Transverse colon (tissue), 4 donors: ENCODE measurements at regions not wholly inside any gene's neighbourhood (a gene's known extent, or its start where the extent isn't known, plus 50 kb on each side); places are given as distances from the start of the nearest gene placed in this dataset.
"Not testable (repeated sequence)": the region's sequence is repeated elsewhere in the genome, so short reads cannot be mapped to it uniquely, and the experiment has no call there.

Experiments
- DNase-seq: peaks from one replicate; pipeline ENCODE4 v3.0.0-alpha.2; 2019
- H3K27ac ChIP-seq, 4 donors: fragments of 200-600 bp; sonication (generic); 2 replicates each; pipeline ENCODE4 v1.5.1; 2016 to 2018; ENCODE audit warnings: inconsistent platforms in 4 of 4
- H3K27me3 ChIP-seq: fragments of 200-600 bp; sonication (generic); 2 replicates; pipeline ENCODE4 v1.5.1; 2017; ENCODE audit warnings: inconsistent platforms
- H3K36me3 ChIP-seq, 4 donors: fragments of 200-600 bp; sonication (generic); 2 replicates each; pipeline ENCODE4 v1.5.1; 2017 to 2019; ENCODE audit warnings: inconsistent platforms in 4 of 4
- H3K4me1 ChIP-seq, 4 donors: fragments of 200-600 bp; sonication (generic); 2 replicates each; pipeline ENCODE4 v1.5.1; 2017 to 2020; ENCODE audit warnings: inconsistent platforms in 4 of 4
- H3K4me3 ChIP-seq, 4 donors: fragments of 200-600 bp; sonication (generic); 1 replicate in 1 of 4; 2 replicates in 3 of 4; pipeline versions ENCODE4 v1.5.1 to v1.6.1; 2017 to 2019; ENCODE audit warnings: inconsistent platforms in 4 of 4
- H3K9me3 ChIP-seq, 2 donors: fragments of 200-600 bp; sonication (generic); 2 replicates each; pipeline ENCODE4 v1.5.1; 2017 to 2019; ENCODE audit warnings: inconsistent platforms in 2 of 2
- CTCF ChIP-seq, 5 experiments: fragments of 200-600 bp in 3 of 5; fragments of 450-650 bp in 2 of 5; sonication (generic) in 3 of 5; IDR thresholded peaks; 1 replicate in 2 of 5; 2 replicates in 3 of 5; pipeline ENCODE4 v1.5.1; 2016 to 2017; ENCODE audit warnings: antibody characterized with exemption in 5 of 5, inconsistent platforms in 3 of 5, mild to moderate bottlenecking in 2 of 5, moderate library complexity in 1 of 5
- EP300 ChIP-seq: sonication (generic); formaldehyde crosslinking; IDR thresholded peaks from one replicate; pipeline ENCODE4 v1.6.1; 2017; ENCODE audit warnings: antibody characterized with exemption, low read depth
- POLR2A ChIP-seq: fragments of 450-650 bp; IDR thresholded peaks from one replicate; pipeline ENCODE4 v1.6.1; 2016; ENCODE audit warnings: antibody characterized with exemption, mild to moderate bottlenecking, moderate library complexity
- POLR2AphosphoS5 ChIP-seq, 3 donors: sonication (generic); formaldehyde crosslinking; IDR thresholded peaks; one replicate each; pipeline ENCODE4 v1.6.1; 2016; ENCODE audit warnings: antibody characterized with exemption in 3 of 3
- WGBS, 2 donors: methylation state at CpG; one replicate each; pipeline ENCODE4 v1.1.5; 2018; ENCODE audit warnings: low coverage in 1 of 2; 5-methylcytosine and 5-hydroxymethylcytosine counted together
- in situ Hi-C, 4 donors: fragments of 200-750 bp; cut with MboI; loops; one replicate each; pipeline versions ENCODE4 v1.15.0 to v1.15.1; 2017; ENCODE audit warnings: low sequenced_read_pairs in 3 of 4, low pct_ligation_motif_present in 1 of 4, low pct_unique_long_range_greater_than_20kb in 1 of 4
- intact Hi-C: fragments of 100-400 bp; cut with DNase I; formaldehyde crosslinking; loops from one replicate; pipeline ENCODE4 v1.15.1; 2023; ENCODE audit warnings: low total_unique reads

DNA sequence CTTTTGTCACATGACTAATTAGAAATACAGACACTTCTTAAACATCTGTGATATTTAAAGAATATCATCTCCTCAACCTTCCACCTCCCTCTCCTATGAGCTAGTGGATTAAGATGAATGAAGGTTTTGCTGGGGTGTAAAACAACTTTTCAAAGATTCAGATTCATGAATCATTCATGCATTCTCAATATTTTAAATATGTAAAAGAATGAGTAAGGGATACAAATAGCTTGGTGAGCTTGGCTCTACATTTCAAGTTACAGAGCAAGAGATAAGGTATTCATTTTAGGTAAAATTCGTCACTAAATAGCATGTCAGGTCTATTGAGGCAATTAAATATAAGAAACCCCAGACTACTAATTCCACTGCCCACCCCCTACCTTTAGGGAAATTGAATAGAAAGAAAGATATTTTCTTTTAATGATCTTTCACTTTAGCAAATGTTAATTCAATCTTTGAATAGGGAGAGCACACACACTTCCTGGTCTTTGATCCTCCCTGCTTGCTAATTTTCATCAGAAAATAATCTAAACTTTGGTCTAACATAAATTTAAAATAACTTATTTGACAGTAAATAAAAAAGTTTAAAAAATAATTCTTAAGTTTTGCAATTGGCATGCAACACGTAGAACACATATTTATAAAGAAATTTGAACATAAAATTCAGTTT is 486.9 kb upstream of the ITGA1 start:
- no peak for DNase-seq
- Histone ChIP-seq H3K4me3 (no peak overlapping the region), H3K27me3 (no peaks in the 10 kb centered on the region), H3K4me1 (no peaks in the 10 kb centered on the region), H3K27ac (no peak overlapping the region), H3K9me3 (peaks cover 12 to 19% of the 10 kb centered on the region in 2 donors), H3K36me3 (no peaks in the 10 kb centered on the region)
- 66 to 70% methylated on average over 2 of the region's 2 CpGs for WGBS, 2 donors
- intact Hi-C loops (no loop called here), in situ Hi-C loops (no loop called here)
- TF ChIP-seq EP300 (no peak), POLR2AphosphoS5 (IDR thresholded peaks at IDR 0.05) (no peak)

GRCh38 chr5:52304816-52305215 is 482.9 kb upstream of the ITGA1 start:
- H3K36me3 ChIP-seq, H3K4me1 ChIP-seq, in situ Hi-C loops, H3K27ac ChIP-seq, DNase-seq, H3K4me3 ChIP-seq, H3K27me3 ChIP-seq, intact Hi-C loops: not testable (repeated sequence)
- WGBS, 2 donors: 65 to 81% methylated on average over 2 to 9 of the region's 9 CpGs
- H3K9me3 ChIP-seq: peaks cover 12 to 20% of the 10 kb centered on the region in 2 donors

- H3K9me3 ChIP-seq: no peaks in the 10 kb centered on the region
- no peak overlapping the region for H3K4me3 ChIP-seq
- in situ Hi-C loops: no loop called here
- H3K36me3 ChIP-seq: no peaks in the 10 kb centered on the region
- no peak for DNase-seq
- intact Hi-C loops: no loop called here
- no peak for TF ChIP-seq EP300
- TF ChIP-seq POLR2AphosphoS5 (IDR thresholded peaks at IDR 0.05): no peak
- no peak for TF ChIP-seq POLR2A
- no peak for TF ChIP-seq CTCF (IDR thresholded peaks at IDR 0.05)
- no peaks in the 10 kb centered on the region for H3K4me1 ChIP-seq
- no peaks in the 10 kb centered on the region for H3K27me3 ChIP-seq
- H3K27ac ChIP-seq: no peak overlapping the region
Observed at GRCh38 chr5:52328220-52328806, 459.4 kb upstream of the ITGA1 start.

- in situ Hi-C loops (no loop called here), intact Hi-C loops (no loop called here)
- Histone ChIP-seq H3K36me3 (no peaks in the 10 kb centered on the region), H3K27ac (no peak overlapping the region), H3K4me3 (no peak overlapping the region), H3K9me3 (peaks cover 0 to 3% of the 10 kb centered on the region in 2 donors), H3K4me1 (no peaks in the 10 kb centered on the region), H3K27me3 (no peaks in the 10 kb centered on the region)
- TF ChIP-seq POLR2A (no peak), POLR2AphosphoS5 (IDR thresholded peaks at IDR 0.05) (no peak), EP300 (no peak), CTCF (IDR thresholded peaks at IDR 0.05) (no peak)
- WGBS, 2 donors: 60 to 87% methylated on average over 1 of the region's 1 CpG
- no peak for DNase-seq
Observed at GRCh38 chr5:52331725-52332124, 456.0 kb upstream of the ITGA1 start.

DNA sequence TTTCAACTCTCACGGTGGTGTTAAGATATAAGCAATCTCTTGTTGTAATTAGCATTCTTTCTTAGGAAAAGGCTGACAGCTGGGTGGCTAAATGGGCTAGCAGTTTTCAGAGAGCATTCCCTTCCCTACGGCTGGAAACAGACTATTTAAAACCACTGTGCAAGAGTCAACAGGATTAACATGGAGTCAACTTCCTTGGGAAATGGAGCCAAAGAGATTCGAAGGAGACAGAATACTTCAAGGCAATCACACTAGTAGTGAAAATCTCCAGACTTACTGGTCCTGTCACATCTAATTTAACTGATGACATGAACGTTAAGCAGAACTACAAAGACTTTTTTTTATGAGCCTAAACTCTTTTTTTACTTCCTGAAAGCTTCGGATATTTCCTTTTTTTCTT is 453.3 kb upstream of the ITGA1 start:
- TF ChIP-seq EP300 (no peak), POLR2A (no peak), CTCF (IDR thresholded peaks at IDR 0.05) (no peak), POLR2AphosphoS5 (IDR thresholded peaks at IDR 0.05) (no peak)
- in situ Hi-C loops (no loop called here), intact Hi-C loops (no loop called here)
- no peak for DNase-seq
- Histone ChIP-seq H3K27ac (no peak overlapping the region), H3K27me3 (no peaks in the 10 kb centered on the region), H3K9me3 (peaks cover 0 to 6% of the 10 kb centered on the region in 2 donors), H3K4me1 (no peaks in the 10 kb centered on the region), H3K4me3 (no peak overlapping the region), H3K36me3 (no peaks in the 10 kb centered on the region)
- WGBS, 2 donors: 17 to 19% methylated on average over 4 to 5 of the region's 5 CpGs
